GM12891 (cell line): ENCODE measurements at regions not wholly inside any gene's neighbourhood (a gene's known extent, or its start where the extent isn't known, plus 50 kb on each side); places are given as distances from the start of the nearest gene placed in this dataset.

ENCODE experiments used
- PAX5 ChIP-seq: IDR thresholded peaks from 2 replicates; pipeline ENCODE4 v1.6.1; 2011; ENCODE audit warnings: low read length, moderate library complexity, mild to moderate bottlenecking; ENCODE audit not compliant: insufficient read depth, severe bottlenecking
- POLR2A ChIP-seq: IDR thresholded peaks from 2 replicates; pipeline ENCODE4 v1.6.1; 2011; ENCODE audit warnings: low read depth, low read length, control low read depth
- POLR2AphosphoS5 ChIP-seq: IDR thresholded peaks from 2 replicates; pipeline ENCODE4 v1.6.1; 2011; ENCODE audit warnings: low read depth, low read length, control low read depth
- POU2F2 ChIP-seq: IDR thresholded peaks from 2 replicates; pipeline ENCODE4 v1.6.1; 2011; ENCODE audit warnings: low read depth, mild to moderate bottlenecking, control low read depth, low read length, moderate library complexity
- SPI1 ChIP-seq: IDR thresholded peaks from 2 replicates; pipeline ENCODE4 v1.6.1; 2011; ENCODE audit warnings: low read depth, low read length, control low read depth
- TAF1 ChIP-seq: IDR thresholded peaks from 2 replicates; pipeline ENCODE4 v1.6.1; 2011; ENCODE audit warnings: low read depth, low read length, control low read depth

DNA sequence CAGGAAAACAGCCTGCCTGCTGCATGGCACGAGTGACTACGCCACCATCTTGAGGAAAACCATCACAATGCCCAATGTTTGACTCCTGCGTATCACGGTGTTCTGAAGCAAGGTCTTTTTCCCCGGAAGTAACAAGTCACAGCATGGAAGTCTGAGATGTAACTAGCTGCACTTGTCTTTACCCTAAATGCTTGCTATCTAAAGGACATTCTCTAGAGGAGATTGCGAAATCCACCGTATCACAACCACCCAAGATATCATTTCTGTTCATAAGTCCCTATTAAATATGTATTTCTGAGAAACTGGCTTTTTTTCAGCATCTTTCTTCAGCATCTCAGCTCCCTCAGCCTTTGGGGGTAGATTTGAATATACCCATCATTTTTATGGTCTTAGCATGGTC, 1565.1 kb downstream of the ARAP2 start:
- no peak for TF ChIP-seq POLR2A
- no peak for TF ChIP-seq TAF1
- TF ChIP-seq SPI1: no peak
- no peak for TF ChIP-seq POLR2AphosphoS5
- no peak for TF ChIP-seq POU2F2
- no peak for TF ChIP-seq PAX5
